HuH-7.5 (cell line): ENCODE measurements at regions not wholly inside any gene's neighbourhood (a gene's known extent, or its start where the extent isn't known, plus 50 kb on each side); places are given as distances from the start of the nearest gene placed in this dataset.
"Not testable (repeated sequence)": the region's sequence is repeated elsewhere in the genome, so short reads cannot be mapped to it uniquely, and the experiment has no call there.

Experiments used
- DNase-seq: peaks from one replicate; pipeline ENCODE4 v3.0.0; 2011; ENCODE audit warnings: low spot score

GRCh38 chr17:68097161-68097805, 61.7 kb downstream of the KPNA2 start:
- DNase-seq, result no peak

- DNase-seq, result not testable (repeated sequence)
These were observed 63.8 kb downstream of the KPNA2 start for GRCh38 chr17:68099341-68099753.

- DNase-seq, result no peak
These were observed 64.6 kb downstream of the KPNA2 start for GRCh38 chr17:68100000-68100641.

GRCh38 chr17:68101075-68101986, 65.8 kb downstream of the KPNA2 start:
- DNase-seq, result peak; percentile 92

GRCh38 chr17:68101987-68102314, 66.4 kb downstream of the KPNA2 start:
- DNase-seq, result no peak

GRCh38 chr17:68102318-68102758, 66.8 kb downstream of the KPNA2 start:
- DNase-seq, result peak; percentile 25

GRCh38 chr17:68103148-68103547, 67.6 kb downstream of the KPNA2 start:
- DNase-seq, result no peak

- DNase-seq, result no peak
These were observed 70.5 kb downstream of the KPNA2 start for GRCh38 chr17:68106085-68106484.

GRCh38 chr17:68107373-68107772, 71.8 kb downstream of the KPNA2 start:
- no peak for DNase-seq

- no peak for DNase-seq
These were observed 72.9 kb downstream of the KPNA2 start for GRCh38 chr17:68108313-68109000.

- DNase-seq, result not testable (repeated sequence)
These were observed 73.9 kb downstream of the KPNA2 start for GRCh38 chr17:68109404-68109803.

- not testable (repeated sequence) for DNase-seq
These were observed 80.7 kb downstream of the KPNA2 start for GRCh38 chr17:68116211-68116610.

- DNase-seq, result no peak
These were observed 87.1 kb downstream of the KPNA2 start for GRCh38 chr17:68122587-68122986.

GRCh38 chr17:68125111-68125870, 89.8 kb downstream of the KPNA2 start:
- DNase-seq, result no peak

GRCh38 chr17:68127914-68128313, 92.4 kb downstream of the KPNA2 start:
- no peak for DNase-seq

- DNase-seq, result no peak
These were observed 95.9 kb downstream of the KPNA2 start for GRCh38 chr17:68131456-68131855.

GRCh38 chr17:68133346-68134045, 98.0 kb downstream of the KPNA2 start:
- DNase-seq, result no peak

GRCh38 chr17:68134046-68134637, 98.6 kb downstream of the KPNA2 start:
- peak; percentile 11 for DNase-seq

- DNase-seq, result no peak
These were observed 99.2 kb downstream of the KPNA2 start for GRCh38 chr17:68134731-68135130.

- no peak for DNase-seq
These were observed 99.8 kb downstream of the KPNA2 start for GRCh38 chr17:68135141-68135887.
